ENCODE measurements at regions not wholly inside any gene's neighbourhood (a gene's known extent, or its start where the extent isn't known, plus 50 kb on each side); places are given as distances from the start of the nearest gene placed in this dataset.

- TF ChIP-seq POLR2A (IDR thresholded peaks at IDR 0.05) (no peak), CTCF (IDR thresholded peaks at IDR 0.05) (no peak)
Measured at GRCh38 chr2:120660771-120661459, 74.8 kb upstream of the GLI2 start.
